GM12874 (cell line): ENCODE measurements at regions not wholly inside any gene's neighbourhood (a gene's known extent, or its start where the extent isn't known, plus 50 kb on each side); places are given as distances from the start of the nearest gene placed in this dataset.

Experiments used
- TF ChIP-seq, protein P1 (sequence below): IDR thresholded peaks from 2 replicates; pipeline ENCODE4 v1.5.1; 2011; ENCODE audit warnings: low read depth, mild to moderate bottlenecking, control low read depth, low read length, moderate library complexity; ENCODE audit not compliant: insufficient read depth

DNA sequence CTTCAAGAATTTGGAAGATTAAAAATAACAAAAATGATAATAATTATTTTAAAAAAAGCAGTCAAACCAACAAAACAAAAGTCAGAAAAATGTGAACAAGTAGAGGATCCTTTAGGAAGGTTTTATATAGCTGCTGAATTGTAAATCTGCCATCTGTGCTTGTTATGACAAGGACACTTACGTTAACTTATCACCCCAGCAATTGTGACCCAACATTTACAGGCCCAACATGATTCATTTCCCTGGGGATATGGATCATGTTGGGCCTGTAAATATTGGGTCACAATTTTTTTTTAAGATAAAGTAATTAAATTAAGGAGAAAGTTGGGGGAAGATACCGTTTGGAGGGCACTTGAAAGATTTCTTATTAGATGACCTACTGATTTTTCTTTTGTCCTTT is 261.4 kb upstream of the HABP2 start:
- TF ChIP-seq, protein P1, sequence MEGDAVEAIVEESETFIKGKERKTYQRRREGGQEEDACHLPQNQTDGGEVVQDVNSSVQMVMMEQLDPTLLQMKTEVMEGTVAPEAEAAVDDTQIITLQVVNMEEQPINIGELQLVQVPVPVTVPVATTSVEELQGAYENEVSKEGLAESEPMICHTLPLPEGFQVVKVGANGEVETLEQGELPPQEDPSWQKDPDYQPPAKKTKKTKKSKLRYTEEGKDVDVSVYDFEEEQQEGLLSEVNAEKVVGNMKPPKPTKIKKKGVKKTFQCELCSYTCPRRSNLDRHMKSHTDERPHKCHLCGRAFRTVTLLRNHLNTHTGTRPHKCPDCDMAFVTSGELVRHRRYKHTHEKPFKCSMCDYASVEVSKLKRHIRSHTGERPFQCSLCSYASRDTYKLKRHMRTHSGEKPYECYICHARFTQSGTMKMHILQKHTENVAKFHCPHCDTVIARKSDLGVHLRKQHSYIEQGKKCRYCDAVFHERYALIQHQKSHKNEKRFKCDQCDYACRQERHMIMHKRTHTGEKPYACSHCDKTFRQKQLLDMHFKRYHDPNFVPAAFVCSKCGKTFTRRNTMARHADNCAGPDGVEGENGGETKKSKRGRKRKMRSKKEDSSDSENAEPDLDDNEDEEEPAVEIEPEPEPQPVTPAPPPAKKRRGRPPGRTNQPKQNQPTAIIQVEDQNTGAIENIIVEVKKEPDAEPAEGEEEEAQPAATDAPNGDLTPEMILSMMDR: no peak

DNA sequence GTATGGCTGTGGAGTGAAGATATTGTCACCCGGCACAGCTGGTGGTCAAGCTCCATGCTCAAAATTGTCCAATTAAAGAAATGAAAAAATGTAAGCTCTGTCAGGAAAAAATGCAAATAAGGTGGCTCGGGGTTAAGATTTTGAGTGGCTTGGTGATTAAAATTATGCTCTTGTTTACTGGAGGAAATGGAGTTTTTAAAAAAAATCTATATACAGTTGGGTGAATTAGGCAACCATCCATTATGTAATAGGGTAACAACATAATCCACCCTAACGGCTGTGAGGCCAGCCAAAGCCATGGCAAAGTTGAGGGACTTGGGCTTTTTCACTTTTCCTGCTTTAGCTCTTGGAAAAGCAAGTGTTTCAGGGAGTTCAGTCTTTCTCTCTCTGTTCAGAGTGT is 260.8 kb upstream of the HABP2 start:
- TF ChIP-seq, protein P1: no peak

DNA sequence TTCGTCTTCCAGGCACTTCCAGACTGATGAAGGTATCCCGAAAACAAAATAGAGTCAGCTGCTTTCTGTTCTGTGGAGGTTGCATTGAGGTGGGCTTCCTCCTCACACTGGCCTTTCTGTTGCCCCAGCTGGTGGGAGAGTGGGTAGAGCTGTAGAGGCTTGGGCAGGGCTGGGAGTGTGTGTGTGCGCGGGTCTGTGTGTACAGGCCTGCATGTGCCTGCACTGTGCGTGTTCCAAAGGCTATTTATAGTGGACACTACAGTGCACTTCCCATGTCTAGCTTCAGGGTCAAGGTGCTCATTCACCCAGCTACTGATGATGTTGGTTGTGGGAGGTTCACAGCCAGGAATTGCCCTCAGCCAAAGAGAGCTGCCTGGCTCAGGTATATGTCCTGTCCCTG is 260.1 kb upstream of the HABP2 start:
- TF ChIP-seq, protein P1: no peak

DNA sequence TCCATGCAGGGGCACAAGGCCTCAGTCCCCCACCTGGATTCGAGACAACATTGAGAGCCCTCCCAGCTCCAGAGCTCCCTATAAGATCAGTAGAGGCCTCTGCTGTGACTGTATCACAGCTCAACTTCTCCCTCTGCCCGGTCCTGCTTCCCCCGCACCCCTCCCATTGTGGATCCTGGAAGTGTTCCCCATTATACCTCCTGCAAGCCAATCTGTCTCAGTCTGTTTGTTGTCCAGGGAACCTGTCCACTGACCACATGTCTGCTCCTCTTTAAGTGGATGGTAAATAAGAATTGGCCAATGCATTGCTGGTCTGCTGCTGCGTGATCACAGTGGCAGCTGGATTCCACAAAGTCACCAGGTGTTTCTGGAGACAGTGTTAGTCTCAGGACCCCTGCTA is 259.7 kb upstream of the HABP2 start:
- TF ChIP-seq, protein P1: no peak

DNA sequence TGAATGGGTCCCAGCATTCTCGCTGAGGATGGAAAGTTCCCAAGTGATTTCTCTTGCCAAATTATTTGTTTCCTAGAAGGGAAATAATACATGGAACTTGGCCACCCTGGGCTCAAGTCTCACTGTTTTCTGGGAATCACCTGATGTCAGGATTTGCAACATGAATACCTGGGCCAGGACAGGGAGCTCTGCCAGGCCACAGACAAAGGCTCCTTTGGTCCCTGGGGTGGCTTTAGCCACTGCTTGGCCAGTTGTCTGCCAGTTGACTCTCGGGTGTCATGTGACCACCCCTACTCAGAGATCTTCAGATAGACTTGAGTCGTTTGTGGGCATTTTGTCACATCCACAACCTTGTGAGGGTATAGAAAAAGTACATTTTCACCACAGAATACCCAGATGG is 258.0 kb upstream of the HABP2 start:
- TF ChIP-seq, protein P1: no peak

DNA sequence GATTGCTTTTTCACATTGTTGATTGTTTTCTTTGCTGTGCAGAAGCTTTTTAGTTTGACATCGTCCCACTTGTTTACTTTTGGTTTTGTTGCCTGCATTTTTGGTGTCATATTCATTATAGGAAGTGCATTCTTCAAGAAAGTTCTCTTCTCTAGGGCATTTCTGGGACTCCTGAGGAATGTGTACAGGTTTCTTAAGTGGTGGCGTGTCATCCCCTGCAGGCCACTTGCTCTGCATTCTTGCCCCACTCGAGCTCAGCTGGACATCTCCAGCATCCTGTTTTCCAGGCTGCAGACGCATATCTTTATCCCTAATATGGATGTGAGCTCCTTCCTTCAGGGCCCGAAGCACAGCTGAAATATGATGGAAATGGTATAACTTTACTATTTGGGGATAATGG is 255.6 kb upstream of the HABP2 start:
- TF ChIP-seq, protein P1: no peak

DNA sequence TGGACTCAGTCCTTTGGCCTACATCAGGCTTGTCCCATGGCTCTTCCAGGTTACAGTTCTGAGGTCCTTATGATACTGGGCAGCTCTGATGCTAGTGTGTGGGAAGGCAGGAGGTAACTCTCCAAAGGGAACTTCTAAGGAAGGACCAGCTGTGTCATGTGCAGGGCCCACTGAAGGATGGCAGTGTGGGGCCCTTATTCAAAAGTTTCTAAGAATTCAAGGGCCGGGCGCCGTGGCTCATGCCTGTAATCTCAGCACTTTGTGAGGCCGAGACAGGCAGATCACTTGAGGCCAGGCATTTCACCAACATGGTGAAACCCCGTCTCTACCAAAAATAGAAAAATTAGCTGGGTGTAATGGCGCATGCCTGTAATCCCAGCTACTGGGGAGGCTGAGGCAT is 254.2 kb upstream of the HABP2 start:
- TF ChIP-seq, protein P1: no peak

DNA sequence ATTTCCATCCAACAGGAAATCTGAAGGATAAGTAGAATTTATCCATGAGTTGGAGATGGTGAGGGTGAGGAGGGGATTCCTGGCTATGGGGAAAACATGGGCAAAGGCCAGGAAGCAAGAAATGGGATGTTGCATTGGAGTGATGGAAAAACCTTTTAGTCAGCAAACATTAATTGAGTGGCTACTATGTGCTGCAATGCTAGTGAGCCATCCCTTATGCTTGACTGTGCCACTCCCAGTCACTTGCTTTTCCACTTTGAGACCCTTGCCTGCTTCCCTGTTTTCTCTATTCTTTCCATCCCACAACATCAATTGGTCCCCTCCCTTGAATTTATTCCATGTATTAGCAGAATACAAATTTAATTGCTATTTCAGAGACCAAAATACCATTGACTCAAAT is 252.7 kb upstream of the HABP2 start:
- TF ChIP-seq, protein P1: no peak
